Loucy (cell line): ENCODE measurements at regions not wholly inside any gene's neighbourhood (a gene's known extent, or its start where the extent isn't known, plus 50 kb on each side); places are given as distances from the start of the nearest gene placed in this dataset.

Experiments used
- H2AFZ ChIP-seq: fragments of 200-600 bp; sonication (generic); 2 replicates; pipeline ENCODE4 v1.6.0; 2016; ENCODE audit warnings: antibody characterized with exemption, mild to moderate bottlenecking, low read length, moderate library complexity
- H3F3A ChIP-seq: fragments of 200-600 bp; 2 replicates; pipeline ENCODE4 v1.6.0; 2016; ENCODE audit warnings: antibody characterized with exemption, low read depth, mild to moderate bottlenecking
- H3K27me3 ChIP-seq: fragments of 200-600 bp; sonication (generic); 2 replicates; pipeline ENCODE4 v1.6.1; 2014; ENCODE audit warnings: low read length, mild to moderate bottlenecking; ENCODE audit not compliant: insufficient read depth, poor library complexity, severe bottlenecking
- H3K36me3 ChIP-seq: fragments of 200-600 bp; sonication (generic); 2 replicates; pipeline ENCODE4 v1.6.1; 2016; ENCODE audit warnings: low read length; ENCODE audit not compliant: insufficient read depth
- H3K4me1 ChIP-seq: fragments of 200-600 bp; sonication (generic); 2 replicates; pipeline ENCODE4 v1.5.1; 2014; ENCODE audit warnings: low read length, mild to moderate bottlenecking; ENCODE audit not compliant: insufficient read depth, poor library complexity, severe bottlenecking
- H3K4me2 ChIP-seq: fragments of 200-600 bp; sonication (generic); 2 replicates; pipeline ENCODE4 v1.6.0; 2014; ENCODE audit warnings: antibody characterized with exemption, low read length, low read depth, mild to moderate bottlenecking; ENCODE audit not compliant: poor library complexity, severe bottlenecking
- H3K4me3 ChIP-seq: fragments of 200-600 bp; sonication (generic); 2 replicates; pipeline ENCODE4 v1.5.1; 2014; ENCODE audit warnings: low read length, mild to moderate bottlenecking, mixed read lengths; ENCODE audit not compliant: poor library complexity, severe bottlenecking
- H3K79me2 ChIP-seq: fragments of 200-600 bp; sonication (generic); 2 replicates; pipeline ENCODE4 v1.6.1; 2014; ENCODE audit warnings: low read length; ENCODE audit not compliant: insufficient read depth
- H3K9ac ChIP-seq: fragments of 200-600 bp; sonication (generic); 2 replicates; pipeline ENCODE4 v1.6.0; 2014; ENCODE audit warnings: mild to moderate bottlenecking, low read depth, low read length, moderate library complexity; ENCODE audit not compliant: poor library complexity, severe bottlenecking
- H3K9me2 ChIP-seq: fragments of 200-600 bp; sonication (generic); replicated peaks from 2 replicates; pipeline ENCODE4 v1.6.1; 2016; ENCODE audit warnings: low read depth, low read length, mixed read lengths
- H3K9me3 ChIP-seq: fragments of 200-600 bp; sonication (generic); 2 replicates; pipeline ENCODE4 v1.6.1; 2014; ENCODE audit warnings: mild to moderate bottlenecking, antibody characterized with exemption, low read length, low read depth; ENCODE audit not compliant: insufficient read depth
- H4K20me1 ChIP-seq: fragments of 200-600 bp; sonication (generic); 2 replicates; pipeline ENCODE4 v1.6.0; 2014; ENCODE audit warnings: antibody characterized with exemption, low read length, mild to moderate bottlenecking; ENCODE audit not compliant: insufficient read depth, poor library complexity, severe bottlenecking
- EZH2phosphoT487 ChIP-seq: fragments of 200-600 bp; IDR thresholded peaks from 2 replicates; pipeline ENCODE4 v1.6.1; 2018; ENCODE audit warnings: antibody characterized with exemption, mild to moderate bottlenecking, moderate library complexity, borderline replicate concordance
- TF ChIP-seq, protein P1 (sequence below): fragments of 200-600 bp; sonication (generic); conservative IDR thresholded peaks from 2 replicates; pipeline ENCODE4 v1.5.1; 2014; ENCODE audit warnings: mild to moderate bottlenecking, antibody characterized with exemption, low read length

DNA sequence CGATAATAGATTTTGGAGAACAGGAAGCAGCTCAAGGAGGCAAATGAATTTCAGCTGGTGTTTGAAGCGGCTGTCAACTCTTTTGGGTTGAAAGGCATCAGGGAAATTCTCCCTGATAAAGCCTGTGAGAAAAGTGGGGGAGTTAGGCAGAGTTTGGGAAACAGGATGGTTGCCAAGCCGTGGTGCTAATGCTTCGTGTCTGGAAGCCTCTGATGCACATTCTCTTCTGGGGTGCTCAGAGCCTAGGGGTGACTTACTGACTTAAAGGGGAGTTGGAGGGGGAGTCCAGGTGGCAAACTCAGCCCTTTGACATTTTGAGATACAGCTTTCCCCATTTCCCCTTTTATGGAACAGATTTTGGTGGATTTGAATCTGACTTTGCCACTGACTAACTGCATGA, 202.5 kb upstream of the CLINT1 start:
- no peaks in the 10 kb centered on the region for H3K79me2 ChIP-seq
- TF ChIP-seq, protein P1, sequence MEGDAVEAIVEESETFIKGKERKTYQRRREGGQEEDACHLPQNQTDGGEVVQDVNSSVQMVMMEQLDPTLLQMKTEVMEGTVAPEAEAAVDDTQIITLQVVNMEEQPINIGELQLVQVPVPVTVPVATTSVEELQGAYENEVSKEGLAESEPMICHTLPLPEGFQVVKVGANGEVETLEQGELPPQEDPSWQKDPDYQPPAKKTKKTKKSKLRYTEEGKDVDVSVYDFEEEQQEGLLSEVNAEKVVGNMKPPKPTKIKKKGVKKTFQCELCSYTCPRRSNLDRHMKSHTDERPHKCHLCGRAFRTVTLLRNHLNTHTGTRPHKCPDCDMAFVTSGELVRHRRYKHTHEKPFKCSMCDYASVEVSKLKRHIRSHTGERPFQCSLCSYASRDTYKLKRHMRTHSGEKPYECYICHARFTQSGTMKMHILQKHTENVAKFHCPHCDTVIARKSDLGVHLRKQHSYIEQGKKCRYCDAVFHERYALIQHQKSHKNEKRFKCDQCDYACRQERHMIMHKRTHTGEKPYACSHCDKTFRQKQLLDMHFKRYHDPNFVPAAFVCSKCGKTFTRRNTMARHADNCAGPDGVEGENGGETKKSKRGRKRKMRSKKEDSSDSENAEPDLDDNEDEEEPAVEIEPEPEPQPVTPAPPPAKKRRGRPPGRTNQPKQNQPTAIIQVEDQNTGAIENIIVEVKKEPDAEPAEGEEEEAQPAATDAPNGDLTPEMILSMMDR, result no peak
- TF ChIP-seq EZH2phosphoT487, result no peak

DNA sequence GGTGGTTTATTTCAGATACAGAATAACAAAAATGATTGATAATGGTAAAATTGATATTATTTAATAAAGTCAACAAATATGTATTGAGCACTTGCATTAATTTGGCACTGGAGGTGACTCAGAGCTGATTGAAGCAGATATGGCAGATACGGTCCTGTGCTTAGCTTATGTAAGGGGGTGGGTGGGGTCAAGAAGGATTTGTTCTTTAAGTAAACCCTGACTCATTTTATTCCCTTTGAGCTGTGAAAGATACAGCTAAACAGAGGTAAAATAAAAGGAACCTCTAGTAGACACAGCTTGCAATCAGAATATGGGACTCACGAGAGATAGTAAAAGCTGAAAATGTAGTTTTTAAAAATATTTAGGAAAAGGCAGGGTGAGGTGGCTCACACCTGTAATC, 201.3 kb upstream of the CLINT1 start:
- Histone ChIP-seq H3K4me2 (no peak overlapping the region), H3K4me1 (peaks cover 8% of the 10 kb centered on the region), H2AFZ (no peak overlapping the region), H3K9me2 (no peaks in the 10 kb centered on the region), H3K9ac (no peak overlapping the region), H3K9me3 (no peaks in the 10 kb centered on the region), H4K20me1 (no peaks in the 10 kb centered on the region), H3K36me3 (no peaks in the 10 kb centered on the region), H3K27me3 (no peaks in the 10 kb centered on the region), H3K79me2 (no peaks in the 10 kb centered on the region), H3F3A (no peaks in the 10 kb centered on the region), H3K4me3 (no peak overlapping the region)
- TF ChIP-seq EZH2phosphoT487, result no peak
- TF ChIP-seq, protein P1, result no peak

More for the DNA sequence above, 202.5 kb upstream of the CLINT1 start:
- Histone ChIP-seq H3K36me3 (no peaks in the 10 kb centered on the region), H3K4me1 (peaks cover 8% of the 10 kb centered on the region), H3K27me3 (no peaks in the 10 kb centered on the region), H4K20me1 (no peaks in the 10 kb centered on the region), H3K4me2 (no peak overlapping the region), H3K9me3 (no peaks in the 10 kb centered on the region), H2AFZ (no peak overlapping the region), H3K4me3 (no peak overlapping the region), H3F3A (no peaks in the 10 kb centered on the region), H3K9me2 (no peaks in the 10 kb centered on the region), H3K9ac (no peak overlapping the region)

DNA sequence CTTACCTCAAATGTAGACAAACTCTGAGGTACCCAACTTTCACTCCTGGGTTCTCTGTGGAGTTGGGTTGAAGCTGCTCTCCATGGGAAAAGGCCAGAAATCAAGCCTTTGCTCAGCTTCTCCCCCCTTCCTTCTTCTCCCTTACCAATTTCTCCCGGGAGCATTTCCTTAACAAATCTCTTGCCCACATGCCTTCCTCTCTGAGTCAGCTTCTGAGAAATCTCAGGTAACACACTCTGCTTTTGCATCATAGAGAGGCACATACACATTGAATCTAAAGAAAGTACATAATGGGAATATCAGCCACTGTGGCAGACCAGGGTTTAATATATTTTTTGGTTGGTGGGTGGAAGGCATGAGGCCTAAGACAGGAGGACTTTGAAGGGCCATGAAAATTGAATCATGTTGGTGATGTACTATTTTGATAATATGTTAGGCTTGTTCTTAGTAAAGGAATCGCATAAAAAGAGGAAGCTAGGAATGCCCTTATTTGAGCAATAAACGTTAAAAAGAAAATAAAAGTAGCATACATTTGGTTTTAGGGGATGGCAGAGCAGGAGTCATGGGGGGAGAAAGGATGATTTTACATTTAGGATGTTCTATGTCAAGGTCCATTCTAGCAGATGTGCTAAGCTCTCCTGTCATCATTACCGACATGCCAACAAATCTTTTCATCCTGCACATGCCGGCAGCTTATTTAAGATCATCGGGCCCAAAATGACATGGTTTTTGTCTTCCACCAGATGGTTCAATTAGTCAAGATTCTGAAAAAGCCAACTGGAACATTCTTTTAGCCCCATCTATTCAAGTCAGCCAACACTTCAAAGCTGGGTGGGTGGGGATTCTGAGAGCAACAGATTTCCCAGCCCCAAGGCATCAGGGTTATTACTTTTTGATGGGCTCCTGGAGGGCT, 199.5 kb upstream of the CLINT1 start:
- TF ChIP-seq, protein P1, result no peak
- TF ChIP-seq EZH2phosphoT487, result no peak
- H3K9ac ChIP-seq, result no peak overlapping the region
- no peaks in the 10 kb centered on the region for H3K36me3 ChIP-seq
- H2AFZ ChIP-seq, result no peak overlapping the region
- no peak overlapping the region for H3K4me3 ChIP-seq
- H3K4me1 ChIP-seq, result peaks cover 6% of the 10 kb centered on the region
- no peaks in the 10 kb centered on the region for H3K9me2 ChIP-seq
- no peaks in the 10 kb centered on the region for H3K9me3 ChIP-seq
- H3K27me3 ChIP-seq, result no peaks in the 10 kb centered on the region
- H3F3A ChIP-seq, result no peaks in the 10 kb centered on the region
- no peak overlapping the region for H3K4me2 ChIP-seq
- no peaks in the 10 kb centered on the region for H3K79me2 ChIP-seq
- no peaks in the 10 kb centered on the region for H4K20me1 ChIP-seq
